C4-2B (cell line): ENCODE measurements at regions not wholly inside any gene's neighbourhood (a gene's known extent, or its start where the extent isn't known, plus 50 kb on each side); places are given as distances from the start of the nearest gene placed in this dataset.

Experiments
- ZFX ChIP-seq: fragments of 450-650 bp; IDR thresholded peaks from 2 replicates; pipeline ENCODE4 v1.6.1; 2017
- TF ChIP-seq, protein P1 (sequence below): fragments of 450-650 bp; conservative IDR thresholded peaks from 2 replicates; pipeline ENCODE4 v1.5.1; 2017; ENCODE audit warnings: mild to moderate bottlenecking

DNA sequence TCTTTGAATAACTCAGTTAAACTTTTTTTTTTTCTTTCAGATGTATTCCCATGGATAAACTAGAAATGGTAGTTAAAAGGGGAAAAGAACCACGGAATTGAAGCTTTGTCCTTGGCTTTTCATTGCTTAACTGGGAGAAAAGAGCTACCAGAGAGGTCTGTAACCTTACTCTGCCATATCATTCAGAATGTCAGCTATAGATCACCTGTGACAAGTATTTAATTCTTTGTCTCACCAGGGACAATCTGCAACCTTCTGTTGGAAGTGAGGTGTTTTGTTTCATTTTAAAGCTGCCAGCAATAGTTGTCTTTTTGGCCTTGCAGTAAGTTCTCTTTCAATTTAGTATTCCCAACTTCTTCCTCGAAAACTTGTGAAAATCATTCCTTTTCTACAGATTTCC, 618.4 kb downstream of the FRK start:
- TF ChIP-seq, protein P1, sequence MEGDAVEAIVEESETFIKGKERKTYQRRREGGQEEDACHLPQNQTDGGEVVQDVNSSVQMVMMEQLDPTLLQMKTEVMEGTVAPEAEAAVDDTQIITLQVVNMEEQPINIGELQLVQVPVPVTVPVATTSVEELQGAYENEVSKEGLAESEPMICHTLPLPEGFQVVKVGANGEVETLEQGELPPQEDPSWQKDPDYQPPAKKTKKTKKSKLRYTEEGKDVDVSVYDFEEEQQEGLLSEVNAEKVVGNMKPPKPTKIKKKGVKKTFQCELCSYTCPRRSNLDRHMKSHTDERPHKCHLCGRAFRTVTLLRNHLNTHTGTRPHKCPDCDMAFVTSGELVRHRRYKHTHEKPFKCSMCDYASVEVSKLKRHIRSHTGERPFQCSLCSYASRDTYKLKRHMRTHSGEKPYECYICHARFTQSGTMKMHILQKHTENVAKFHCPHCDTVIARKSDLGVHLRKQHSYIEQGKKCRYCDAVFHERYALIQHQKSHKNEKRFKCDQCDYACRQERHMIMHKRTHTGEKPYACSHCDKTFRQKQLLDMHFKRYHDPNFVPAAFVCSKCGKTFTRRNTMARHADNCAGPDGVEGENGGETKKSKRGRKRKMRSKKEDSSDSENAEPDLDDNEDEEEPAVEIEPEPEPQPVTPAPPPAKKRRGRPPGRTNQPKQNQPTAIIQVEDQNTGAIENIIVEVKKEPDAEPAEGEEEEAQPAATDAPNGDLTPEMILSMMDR: no peak
- TF ChIP-seq ZFX: no peak
